ENCODE measurements at regions not wholly inside any gene's neighbourhood (a gene's known extent, or its start where the extent isn't known, plus 50 kb on each side); places are given as distances from the start of the nearest gene placed in this dataset.

DNA sequence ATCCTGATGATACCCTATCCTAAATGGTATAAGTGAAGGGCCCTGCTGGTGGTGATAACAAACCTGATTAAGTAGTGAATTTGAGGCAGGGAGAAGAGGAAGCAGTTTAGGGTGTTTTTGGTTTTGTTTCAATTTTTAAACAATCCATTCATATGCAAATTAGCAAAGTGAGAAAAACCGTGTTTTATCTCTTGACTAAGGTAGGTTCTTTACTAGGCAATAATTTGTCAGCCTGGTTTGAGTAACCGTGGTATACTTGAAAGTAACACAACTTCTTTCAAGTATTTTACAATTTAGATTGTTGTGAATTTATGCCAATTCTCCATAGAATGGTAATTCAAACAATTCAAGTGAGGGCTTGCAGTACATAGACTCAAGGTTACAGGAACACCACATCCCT, 177.8 kb upstream of the CD180 start:
- no peak for DNase-seq (ENCODE audit: low spot score)
- Histone ChIP-seq H3K27ac (no peak overlapping the region), H3K4me3 (no peak overlapping the region)
- TF ChIP-seq, protein P1, sequence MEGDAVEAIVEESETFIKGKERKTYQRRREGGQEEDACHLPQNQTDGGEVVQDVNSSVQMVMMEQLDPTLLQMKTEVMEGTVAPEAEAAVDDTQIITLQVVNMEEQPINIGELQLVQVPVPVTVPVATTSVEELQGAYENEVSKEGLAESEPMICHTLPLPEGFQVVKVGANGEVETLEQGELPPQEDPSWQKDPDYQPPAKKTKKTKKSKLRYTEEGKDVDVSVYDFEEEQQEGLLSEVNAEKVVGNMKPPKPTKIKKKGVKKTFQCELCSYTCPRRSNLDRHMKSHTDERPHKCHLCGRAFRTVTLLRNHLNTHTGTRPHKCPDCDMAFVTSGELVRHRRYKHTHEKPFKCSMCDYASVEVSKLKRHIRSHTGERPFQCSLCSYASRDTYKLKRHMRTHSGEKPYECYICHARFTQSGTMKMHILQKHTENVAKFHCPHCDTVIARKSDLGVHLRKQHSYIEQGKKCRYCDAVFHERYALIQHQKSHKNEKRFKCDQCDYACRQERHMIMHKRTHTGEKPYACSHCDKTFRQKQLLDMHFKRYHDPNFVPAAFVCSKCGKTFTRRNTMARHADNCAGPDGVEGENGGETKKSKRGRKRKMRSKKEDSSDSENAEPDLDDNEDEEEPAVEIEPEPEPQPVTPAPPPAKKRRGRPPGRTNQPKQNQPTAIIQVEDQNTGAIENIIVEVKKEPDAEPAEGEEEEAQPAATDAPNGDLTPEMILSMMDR (IDR thresholded peaks at IDR 0.05): no peak

DNA sequence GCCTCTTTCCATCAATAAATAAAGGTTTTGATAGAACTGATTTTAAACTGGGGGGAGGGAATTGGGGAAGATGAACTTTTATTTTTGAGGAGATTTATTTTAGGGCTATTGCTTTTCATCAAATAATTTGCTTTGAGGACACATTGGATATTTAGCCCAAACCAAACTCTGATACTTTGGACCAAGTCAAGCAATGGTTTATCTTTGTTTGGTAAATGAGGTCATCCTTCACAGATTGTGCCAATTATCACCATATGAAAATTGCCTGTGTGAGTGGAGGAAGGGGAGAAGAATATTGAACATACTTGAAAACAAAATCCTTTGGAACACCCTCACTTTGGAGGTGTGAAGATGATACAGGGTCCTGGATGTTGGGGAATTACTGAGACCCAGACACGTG, 176.9 kb upstream of the CD180 start:
- no peak for DNase-seq (ENCODE audit: low spot score)
- H3K27ac ChIP-seq: no peak overlapping the region
- TF ChIP-seq, protein P1 (IDR thresholded peaks at IDR 0.05): no peak
- no peak overlapping the region for H3K4me3 ChIP-seq

DNA sequence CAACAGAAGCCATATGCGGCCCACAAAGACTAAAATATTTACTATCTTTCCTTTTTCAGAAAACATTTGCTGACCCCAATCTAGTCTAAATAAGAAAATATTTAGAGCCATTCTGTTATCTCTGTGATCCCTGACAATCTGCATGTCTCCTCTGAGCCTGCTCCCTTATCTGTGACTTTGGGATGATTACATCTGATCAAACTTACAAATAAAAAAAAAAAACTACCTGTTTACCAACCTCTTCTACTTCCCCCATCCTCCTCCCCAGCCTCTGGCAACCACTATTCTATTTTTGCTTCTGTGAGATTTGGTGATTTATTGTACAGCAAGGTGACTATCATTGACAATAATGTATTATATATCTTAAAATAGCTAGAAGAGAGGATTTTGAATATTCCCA, 176.3 kb upstream of the CD180 start:
- TF ChIP-seq, protein P1 (IDR thresholded peaks at IDR 0.05): no peak
- Histone ChIP-seq H3K4me3 (no peak overlapping the region), H3K27ac (no peak overlapping the region)
- DNase-seq (ENCODE audit: low spot score): no peak

DNA sequence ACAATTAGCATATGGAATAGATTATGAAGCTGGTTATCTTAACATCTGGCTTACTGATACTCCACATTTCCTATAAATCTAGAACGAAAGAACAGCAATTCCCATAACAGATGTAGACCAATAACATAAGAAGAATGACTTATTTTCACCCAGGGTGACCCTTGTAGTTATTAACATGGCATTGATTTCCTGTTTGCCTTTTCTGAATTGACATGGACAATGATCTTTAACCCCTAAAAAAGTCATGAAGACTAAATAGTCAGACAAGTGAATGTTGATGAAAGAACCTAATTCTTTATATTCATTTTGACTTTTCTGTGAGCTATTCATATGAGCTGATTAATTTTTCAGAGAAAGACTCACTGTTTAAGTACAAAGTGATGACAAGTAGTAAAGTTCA, 175.3 kb upstream of the CD180 start:
- TF ChIP-seq, protein P1 (IDR thresholded peaks at IDR 0.05): no peak
- no peak for DNase-seq (ENCODE audit: low spot score)
- Histone ChIP-seq H3K27ac (no peak overlapping the region), H3K4me3 (no peak overlapping the region)

DNA sequence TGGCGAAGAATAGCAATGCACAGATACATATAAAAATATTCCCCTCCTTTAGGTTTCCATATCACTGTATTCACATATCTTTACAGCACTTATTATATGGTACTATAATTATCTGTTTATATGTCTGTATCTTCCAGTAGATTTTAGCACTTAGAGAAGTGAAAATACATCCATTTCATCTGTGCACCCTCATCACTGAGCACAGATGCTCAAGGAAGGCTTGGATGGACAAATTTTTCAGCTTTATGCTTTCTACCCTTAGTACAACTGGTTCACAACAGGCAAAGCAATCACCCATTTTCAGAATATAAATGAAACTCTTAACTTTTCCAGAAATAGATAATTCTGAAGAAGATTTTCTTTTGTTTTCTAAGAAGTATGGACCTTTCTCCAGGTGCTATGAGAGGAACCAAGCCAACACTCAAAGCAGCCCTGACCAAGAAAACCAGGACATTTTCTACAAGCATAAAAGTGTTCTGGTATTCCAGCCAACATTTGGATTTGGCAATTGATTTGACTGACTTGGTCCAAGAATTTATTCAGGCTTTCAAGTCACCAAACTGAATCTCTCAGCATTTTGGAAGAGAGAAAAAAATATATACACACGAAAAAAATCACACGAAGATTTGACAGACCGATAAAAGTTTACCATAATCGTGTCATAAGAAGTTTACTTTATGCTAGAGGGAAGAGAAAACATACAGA, 170.2 kb upstream of the CD180 start:
- Histone ChIP-seq H3K4me3 (no peak overlapping the region), H3K27ac (no peak overlapping the region)
- TF ChIP-seq, protein P1 (IDR thresholded peaks at IDR 0.05): no peak
- DNase-seq (ENCODE audit: low spot score): no peak

DNA sequence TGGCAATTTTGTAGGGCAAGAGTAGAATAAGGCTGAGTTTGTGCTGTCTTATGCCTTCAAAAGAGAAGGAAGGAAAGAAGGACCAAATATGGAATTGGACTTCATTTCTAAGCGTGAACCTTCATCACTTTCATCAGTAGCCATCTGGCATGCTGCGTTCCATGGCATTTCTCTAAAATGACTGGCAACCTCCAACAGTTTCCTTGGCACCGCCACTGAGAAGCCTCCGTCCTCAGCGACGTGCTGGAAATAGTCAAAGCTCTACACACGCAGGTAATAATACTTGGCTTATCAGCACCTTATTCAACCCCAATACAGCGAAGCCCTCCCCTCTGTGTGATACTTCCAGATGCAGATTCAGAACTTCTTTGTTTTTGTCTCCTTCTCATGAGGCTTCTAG, 169.7 kb upstream of the CD180 start:
- TF ChIP-seq, protein P1 (IDR thresholded peaks at IDR 0.05): no peak
- H3K27ac ChIP-seq: no peak overlapping the region
- H3K4me3 ChIP-seq: no peak overlapping the region
- DNase-seq (ENCODE audit: low spot score): no peak

DNA sequence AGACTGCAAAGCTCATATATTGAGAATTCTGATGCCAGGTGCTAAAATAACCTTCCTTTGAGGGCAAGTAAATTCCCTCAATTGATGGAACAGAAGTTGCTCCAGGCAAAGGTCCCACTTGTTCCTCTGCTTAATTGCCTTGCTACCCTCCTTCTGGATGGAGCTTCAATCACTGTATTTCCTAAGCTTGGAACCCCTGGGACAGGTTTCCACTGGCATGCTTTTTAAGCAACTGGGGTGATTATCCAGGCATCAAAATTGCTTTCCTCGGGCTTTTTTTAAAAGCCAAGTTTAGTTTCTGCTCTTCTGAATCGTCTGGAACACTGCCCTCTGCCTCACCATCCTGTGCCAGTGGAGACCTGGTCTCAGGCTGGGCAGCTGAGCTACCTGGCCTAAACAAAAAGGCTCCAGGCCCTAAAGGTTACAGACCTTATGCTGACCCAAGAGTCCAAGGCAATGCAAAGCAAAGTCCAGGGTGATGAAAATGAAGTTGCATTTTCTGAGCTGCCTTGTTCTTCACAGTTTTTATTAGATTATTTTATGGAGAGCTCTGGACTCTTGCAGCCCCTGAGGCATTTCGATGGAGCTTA, 167.9 kb upstream of the CD180 start:
- Histone ChIP-seq H3K4me3 (no peak overlapping the region), H3K27ac (no peak overlapping the region)
- no peak for DNase-seq (ENCODE audit: low spot score)
- TF ChIP-seq, protein P1 (IDR thresholded peaks at IDR 0.05): no peak
